HG02798 (cell line): ENCODE measurements at regions not wholly inside any gene's neighbourhood (a gene's known extent, or its start where the extent isn't known, plus 50 kb on each side); places are given as distances from the start of the nearest gene placed in this dataset.

Source experiments
- ATAC-seq: cut with Tn5 transposase; IDR thresholded peaks from one replicate; pipeline ENCODE4 v1.9.1; 2021; ENCODE audit warnings: mild to moderate bottlenecking; ENCODE audit not compliant: unreplicated experiment, poor library complexity

DNA sequence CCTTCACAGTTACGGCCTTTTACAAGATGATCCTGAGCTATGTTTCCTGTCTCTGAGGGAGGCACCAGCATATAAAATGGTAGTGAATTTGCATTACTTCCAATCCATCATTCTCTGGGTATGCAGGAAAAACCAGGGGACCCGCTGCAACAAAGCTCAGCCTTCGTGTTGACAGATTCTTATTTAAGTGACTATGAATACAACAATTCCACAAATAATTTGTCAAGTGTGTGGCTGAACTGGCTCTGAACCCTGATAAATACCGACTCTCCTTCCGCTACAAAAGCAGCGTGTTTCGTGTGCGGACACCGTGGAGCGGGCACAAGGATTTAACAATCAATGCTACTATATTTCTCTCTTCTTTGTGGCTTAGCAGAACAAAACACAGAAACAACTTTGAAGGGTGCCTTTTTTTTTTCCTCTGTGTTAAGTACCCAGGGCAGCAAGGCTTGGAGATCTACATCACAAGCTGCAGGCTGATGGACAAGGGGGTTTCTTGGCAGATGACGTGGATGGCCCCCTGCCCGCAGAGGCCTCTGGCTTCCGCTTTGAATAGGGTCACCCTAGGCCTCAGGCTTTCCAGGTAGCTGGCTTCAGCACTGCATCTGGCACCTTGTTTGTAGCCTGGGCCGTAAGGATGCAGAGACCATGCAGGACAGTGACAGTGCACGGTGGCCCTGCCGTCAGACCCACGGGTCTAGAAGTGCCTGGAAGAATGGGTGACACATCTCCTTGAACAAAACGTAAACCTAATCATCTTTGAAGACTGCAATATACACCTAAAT lies 280.5 kb upstream of the TSHZ3 start:
- no peak for ATAC-seq

DNA sequence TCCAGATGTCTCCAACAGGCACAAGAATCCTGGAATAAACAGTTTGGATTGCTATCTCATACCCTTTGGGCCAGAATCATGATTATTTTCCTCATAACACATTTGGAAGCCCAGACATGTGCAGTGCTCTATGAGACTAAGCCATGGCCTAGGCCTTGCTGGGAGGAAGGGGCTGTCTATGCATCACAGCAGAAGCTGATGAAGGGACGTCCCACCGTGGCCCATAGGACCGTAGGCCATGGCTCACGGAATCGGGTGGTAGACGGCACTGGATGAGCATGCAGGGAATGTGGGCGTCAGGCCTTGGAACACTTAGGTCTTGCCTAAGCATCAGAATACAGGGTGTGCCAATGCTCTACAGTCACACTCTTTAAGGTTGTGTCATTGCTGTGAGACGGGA lies 283.8 kb upstream of the TSHZ3 start:
- ATAC-seq = no peak

DNA sequence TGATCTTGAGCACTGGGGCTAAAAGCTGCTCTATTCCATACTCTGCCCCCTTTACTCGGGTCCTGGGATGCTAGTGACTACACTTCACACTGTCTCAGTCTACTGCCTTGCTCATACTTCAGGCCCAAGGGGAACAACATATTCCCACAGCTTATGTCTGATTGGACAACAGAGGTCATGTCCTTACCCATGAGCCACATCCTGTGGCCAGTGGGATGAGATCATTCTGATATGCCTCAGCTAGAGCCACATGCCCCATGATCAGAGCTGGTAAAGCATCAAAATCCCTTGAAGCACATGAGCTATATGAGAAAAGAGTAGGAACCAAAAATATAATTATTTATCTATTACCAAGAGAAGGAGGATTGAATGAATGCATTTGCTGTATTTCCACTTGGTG lies 290.1 kb upstream of the TSHZ3 start:
- ATAC-seq = no peak

DNA sequence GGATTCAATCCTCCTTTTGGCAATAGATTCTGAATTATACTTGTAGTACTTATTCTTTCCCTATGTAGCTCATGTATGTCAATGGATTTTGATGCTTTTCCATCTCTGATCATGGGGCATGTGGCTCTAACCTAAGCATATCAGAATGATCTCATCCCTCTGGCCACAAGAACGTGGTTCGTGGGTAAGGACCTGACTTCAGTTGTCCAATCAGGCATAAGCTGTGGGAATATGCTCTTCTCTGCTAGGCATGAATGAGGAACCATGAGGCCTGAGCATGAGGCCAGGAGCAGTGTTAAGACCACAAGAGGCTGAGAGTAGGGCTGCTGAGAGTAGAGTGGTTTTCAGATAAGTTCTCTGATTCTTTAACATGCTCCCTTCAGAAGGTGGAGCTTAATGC lies 292.4 kb upstream of the TSHZ3 start:
- no peak for ATAC-seq

DNA sequence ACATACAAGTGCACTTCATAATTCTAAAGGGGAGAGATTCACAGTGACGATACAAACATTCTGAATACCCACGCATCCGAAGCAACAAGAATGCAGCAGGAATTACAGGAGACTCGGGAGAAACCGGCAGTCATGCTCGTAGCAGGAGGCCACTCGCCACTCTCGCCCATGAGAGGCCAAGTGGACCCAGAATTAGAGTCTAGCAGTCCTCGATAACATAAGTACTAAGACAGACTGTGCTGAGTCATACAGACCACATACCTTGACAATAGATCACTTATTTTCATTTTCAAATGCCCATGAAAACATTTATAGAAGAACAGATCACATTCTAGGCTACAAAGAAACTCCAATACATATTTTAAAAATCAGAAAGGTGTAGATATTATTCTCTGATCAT lies 299.1 kb upstream of the TSHZ3 start:
- no peak for ATAC-seq

DNA sequence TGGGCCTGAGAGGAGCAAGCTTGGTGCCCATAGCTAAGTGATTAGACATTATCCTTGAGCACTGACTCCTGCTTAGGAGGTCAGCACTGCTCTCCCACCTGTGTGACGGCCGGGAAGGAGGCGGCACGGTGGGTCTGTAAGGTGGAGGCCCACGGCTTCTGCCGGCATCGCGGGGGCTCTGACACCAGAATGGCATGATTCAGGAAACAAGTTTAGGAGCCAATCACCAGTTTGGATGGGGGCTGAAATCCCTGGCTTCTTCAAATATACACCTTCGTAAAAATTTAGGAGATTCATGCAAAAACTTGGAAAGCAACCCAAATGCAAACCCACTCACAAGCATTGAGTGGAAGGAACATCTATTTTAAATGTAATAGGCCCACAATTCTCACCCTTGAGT lies 307.3 kb upstream of the TSHZ3 start:
- ATAC-seq = no peak

DNA sequence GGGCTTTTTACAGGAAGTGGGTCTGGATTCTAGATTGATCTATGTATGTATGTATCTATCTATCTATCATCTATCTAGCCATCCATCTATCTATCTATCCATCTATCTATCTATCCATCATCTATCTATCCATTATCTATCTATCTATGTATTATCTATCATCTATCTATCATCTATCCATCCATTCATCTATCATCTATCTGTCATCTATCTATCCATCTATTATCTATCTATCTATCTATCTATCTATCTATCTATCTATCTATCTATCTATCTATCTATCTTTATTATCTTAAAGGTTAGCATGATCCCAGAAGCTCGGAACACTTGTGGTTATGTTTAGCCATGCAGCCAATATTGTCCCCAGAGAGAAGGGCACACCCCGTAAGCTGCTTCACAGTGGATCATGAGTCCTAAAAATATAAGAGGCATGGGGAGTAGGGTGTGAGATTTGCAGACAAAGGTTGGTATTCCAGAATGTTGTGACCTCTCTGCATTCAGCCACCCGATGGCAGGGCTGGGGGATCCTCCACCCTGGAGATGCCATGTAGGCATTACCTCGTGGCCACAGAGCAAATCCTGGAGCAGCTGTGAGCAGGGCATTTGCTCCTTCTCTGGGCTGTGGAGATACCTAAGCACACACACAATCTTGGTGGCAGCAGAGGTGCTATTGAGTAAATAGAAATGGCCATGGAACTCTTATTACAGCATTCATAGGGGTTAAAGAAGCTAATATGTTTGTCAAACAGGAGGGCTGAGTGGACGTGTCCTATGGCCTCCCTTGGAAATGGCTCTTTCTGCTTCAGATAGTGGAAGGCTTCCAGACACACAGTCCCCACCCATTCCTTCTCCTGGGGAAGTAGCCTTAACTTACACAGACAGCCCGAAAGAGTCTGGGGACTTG lies 310.0 kb upstream of the TSHZ3 start:
- ATAC-seq = no peak

DNA sequence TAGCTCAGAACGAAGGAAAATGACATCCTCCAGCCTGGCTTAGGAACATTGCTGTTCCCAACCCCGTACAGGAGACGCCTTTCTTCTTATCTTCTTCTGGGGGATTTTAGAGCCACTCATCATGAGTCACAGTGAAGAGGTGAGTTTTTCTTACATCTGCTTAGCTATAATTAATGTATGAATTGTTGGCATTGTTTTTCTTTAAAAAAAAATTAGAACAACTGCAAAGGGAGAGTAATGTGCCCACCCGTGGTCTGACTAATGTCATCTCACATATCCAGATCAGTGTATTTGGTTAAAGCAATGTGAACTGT lies 310.6 kb upstream of the TSHZ3 start:
- ATAC-seq = no peak

DNA sequence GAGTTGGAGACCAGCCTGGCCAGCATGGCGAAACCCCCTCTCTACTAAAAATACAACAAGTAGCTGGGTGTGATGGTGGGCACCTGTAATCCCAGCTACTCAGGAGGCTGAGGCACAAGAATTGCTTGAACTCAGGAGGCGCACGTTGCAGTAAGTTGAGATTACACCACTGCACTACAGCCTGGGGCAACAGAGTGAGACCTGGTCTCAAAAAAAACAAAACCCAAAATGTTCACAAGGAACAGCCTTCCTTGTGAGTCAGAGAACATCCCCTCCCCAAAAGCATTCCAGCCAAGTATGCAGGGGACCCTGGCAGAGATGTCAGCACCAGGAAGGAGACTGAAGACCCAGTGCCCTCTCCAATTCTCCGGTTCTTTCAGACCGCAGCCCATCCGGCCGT lies 314.9 kb upstream of the TSHZ3 start:
- ATAC-seq = no peak

DNA sequence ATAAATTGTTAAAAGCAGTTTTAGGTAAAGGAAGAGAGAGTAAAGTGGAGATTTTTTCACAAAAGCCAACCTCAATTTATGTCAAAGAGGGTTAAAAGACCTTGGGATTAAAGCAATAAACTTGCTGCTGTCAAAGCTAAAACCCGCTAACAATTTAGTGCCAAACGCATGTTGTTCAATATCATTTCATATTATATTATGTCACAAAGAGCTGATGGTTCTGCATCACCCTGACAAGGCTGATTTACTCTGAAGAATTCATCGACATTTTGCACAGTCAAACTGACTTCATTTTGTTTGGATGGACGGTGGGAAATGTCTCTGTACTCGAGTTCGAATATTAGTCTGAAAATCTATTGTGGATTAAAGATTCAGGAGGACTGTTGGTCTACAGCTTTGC lies 315.8 kb upstream of the TSHZ3 start:
- ATAC-seq = no peak

DNA sequence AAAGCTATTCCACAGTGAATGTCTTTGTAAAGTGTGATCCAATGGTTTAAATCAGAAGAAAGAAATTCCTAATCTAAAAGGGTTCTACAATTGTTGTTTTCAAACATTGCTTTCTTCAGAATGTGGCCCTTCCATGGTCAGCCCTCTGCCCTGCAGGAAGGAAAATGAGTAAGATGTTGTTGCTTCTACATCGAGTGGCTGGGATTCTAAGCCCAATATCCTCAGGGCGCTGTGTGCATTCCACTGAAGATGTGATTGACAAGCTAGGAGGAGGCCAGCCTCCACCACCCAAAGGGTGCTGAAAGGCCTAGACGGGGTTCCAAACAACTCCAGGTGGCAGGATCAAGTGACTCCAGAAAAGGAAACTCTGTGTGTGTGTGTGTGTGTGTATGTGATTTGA lies 316.9 kb upstream of the TSHZ3 start:
- ATAC-seq = no peak

DNA sequence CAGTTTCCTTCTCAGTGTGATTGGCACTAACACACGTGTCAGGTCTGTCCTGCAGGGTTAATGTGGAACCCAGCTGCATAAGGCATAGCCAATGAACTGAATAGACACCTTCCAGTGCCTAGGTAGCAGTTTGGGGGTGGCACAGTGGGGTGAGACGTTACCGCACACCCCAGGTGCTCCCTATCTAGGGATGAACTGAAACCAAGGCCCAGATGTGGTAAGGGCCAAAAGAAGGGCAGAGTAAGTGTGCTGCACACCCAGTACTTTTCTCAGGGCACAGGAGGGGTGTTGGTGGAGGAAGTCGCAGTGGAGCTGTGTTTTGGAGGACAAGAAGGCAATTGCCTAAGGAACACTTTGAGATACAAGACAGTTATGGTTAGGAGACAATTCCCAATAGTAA lies 317.9 kb upstream of the TSHZ3 start:
- no peak for ATAC-seq

DNA sequence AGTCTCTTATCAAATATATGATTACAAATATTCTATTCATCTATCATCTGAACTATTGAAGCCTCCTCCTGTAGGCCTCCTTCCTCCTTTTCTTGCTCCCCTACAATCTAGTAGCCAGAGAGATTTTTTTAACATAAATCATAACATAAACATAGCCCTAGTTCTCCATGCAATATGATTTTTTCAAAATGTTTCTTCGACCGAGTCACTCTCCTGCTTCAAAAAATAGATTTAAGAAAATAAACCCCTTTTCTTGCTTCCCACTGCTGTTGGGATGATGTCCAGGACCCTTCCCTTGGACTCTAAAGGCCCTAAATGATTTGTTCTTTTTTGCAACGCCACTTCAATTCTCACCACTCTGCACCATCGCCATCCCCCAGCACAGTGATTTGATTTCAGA lies 319.7 kb upstream of the TSHZ3 start:
- ATAC-seq = no peak

DNA sequence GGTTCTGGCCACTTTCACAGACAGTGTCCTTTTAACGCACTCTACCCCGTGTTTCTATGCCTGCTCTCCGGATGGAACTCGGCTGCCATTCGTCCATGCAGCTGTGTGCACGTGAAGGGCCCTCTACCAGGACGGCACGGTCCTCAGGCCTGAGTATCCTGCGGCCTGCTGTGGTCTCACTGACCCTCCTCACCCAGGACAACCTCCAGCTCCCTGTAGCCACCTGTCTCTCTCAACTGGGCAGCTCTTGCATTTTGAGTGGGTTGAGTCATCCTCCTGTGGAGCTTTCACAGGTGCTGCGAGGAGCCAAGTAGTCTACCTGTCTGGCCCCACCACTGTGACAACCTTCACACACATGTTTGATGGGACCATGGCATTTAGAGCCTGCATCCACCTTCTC lies 321.7 kb upstream of the TSHZ3 start:
- ATAC-seq = no peak

DNA sequence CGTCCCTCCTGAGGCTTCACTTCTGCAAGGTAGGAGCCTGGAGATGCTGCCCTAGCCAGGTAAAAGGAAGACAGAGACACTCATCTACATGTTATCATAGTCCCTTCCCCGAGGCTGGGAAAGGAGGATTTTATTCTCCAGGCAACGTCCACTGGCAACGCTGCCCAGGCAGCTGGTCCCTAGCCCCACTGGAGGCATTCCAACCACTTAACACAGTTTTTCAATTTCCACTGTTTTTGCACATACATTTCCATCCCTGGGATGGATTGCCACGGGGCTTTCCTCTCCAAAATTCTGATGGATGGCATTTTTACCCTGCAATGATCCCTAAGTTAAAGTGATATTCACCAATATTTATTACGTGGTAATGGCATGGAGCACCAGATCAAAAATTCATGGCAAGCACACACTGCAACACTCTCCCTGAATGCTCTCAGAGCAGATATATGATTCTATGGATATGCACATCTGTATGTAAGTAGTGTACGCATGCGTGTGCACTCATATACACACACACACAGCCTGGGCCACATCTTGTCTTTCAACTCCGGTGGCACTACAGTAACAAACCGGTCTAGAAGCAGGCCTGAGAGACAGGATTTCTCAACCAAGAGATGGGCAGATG lies 322.3 kb upstream of the TSHZ3 start:
- no peak for ATAC-seq

DNA sequence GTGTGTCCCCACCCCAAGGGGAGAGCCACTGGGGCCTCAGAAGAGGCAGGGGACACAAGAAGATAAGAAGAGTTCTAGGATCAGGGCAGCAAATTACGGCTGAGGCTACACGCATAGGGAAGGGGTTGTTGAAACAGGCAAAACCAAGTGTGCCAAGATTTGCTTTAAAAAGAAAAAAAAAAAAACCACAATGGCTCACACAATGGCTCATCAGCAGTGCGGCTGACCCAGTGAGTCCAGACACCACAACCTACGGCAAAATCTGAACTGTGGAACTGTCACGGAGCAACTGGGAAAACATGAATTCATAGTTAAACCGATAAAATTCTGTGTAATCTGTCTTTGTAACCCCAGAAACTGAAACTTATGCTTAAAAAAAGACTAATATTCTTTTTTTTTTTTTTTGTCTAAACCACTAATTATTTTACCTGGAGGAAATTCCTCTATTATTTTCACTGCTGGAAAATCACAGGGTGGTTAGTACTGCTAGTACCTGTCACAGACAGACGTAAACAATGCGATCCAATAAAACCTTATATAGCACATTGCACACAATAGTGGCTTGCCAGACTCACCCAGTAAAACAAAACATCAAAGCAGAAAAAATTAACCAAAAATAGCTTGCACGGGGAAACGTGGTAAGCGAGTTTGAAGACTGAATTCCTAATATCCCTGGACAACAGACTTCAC lies 325.4 kb upstream of the TSHZ3 start:
- no peak for ATAC-seq

DNA sequence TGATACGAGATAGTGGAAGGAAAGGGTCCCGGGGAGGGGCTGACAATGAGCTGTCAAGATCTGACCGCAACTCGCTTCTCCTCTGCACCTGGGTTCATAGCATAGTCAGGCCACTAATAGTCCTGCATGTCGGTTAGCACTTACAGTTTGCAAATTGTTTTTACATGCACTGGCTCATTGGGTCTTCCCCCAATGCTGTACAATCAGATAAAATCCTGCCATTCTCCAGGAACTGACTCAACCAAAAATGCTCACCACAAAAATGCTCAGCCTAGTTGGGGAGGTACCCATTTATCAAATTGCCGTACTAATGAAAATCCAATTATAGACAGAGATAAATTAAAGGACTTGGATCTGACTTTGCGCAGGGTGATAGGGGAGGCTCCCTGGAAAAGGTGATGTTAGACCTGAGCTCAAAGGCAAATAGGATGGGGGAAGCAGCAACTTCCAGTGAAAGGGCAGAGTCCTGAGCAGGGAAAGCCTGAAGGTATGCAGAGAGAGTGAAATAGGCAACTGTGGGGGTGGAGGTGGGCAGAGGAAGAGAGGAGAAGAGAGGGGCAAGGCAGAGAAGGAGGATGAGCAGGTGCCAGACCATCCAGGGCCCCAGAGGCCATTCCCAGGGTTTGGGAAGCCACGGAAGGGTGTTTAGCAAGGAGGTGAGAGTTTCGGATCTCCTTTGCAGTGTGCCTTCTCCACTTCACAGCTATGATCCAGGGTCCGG lies 326.1 kb upstream of the TSHZ3 start:
- no peak for ATAC-seq

DNA sequence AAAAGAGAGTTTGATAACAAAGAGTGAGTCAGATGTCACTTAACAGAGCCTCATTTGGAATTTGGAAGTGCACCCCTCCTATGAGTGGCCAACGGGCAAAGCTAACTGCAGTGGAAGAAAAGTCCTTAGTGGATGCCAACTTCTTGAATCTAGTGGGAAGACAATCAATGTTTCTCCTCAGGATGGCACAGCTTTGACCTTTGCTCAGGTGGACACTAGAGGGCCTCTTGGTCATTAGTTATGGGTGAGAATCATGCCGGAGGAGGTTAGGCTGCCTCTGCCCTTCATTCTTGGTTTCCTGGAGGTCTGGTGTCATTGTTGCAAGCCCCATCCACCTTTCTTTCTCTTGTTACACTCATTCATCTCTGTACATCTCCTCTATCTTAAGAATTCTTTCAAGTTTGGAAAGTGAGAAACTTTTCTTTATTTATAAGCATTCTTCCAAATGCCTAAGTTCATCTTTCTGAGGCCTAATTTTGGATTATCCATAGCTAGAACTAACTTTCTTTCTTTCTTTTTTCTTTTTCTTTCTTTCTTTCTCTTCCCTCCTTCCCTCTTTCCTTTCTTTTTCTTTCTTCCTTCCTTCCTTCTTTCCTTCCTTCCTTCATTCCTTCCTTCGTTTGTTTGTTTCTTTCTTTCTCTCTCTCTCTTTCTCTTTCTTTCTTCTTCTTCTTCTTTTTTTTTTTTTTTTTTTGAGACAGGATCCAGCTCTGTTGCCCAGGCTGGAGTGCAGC lies 327.2 kb upstream of the TSHZ3 start:
- ATAC-seq = no peak

DNA sequence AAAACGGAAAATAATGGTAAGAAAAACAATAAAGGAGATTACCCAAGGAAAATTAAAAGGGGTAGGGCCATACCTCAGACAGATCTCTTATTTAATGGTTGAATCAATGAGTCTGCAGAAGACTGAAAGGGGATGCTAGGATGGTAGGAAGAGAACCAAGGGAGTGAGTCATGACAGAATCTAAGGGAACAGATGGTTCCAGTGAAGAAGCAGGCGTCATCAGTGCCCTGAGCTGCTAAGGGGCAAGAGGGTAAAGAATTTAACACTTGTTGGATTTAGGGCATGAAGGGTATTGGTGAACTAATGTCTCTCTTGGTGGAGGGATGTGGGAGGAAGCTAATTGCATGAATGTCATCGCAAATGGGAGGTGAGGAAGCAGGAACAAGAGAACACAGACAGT lies 329.2 kb upstream of the TSHZ3 start:
- no peak for ATAC-seq

DNA sequence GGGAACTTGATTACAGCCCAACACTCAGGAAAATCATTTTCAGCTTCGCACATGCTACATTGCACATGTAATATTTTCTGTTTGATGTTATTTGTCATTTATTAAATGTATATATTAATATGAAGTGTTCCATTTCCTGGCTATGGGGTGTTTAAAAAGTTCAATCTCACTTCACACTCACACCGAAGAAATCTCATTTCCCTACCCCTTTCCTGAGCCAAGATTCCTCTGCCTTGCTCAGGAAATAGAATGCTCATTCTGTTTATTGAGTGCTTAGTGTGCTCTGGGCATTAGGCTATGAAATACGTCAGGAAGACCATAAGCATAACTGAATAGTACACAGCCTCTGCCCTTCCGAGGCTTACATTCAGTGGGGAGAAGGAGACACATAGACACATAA lies 331.9 kb upstream of the TSHZ3 start:
- ATAC-seq = no peak
